ENCODE measurements at regions not wholly inside any gene's neighbourhood (a gene's known extent, or its start where the extent isn't known, plus 50 kb on each side); places are given as distances from the start of the nearest gene placed in this dataset.
"Not testable (repeated sequence)": the region's sequence is repeated elsewhere in the genome, so short reads cannot be mapped to it uniquely, and the experiment has no call there.

GRCh38 chr2:136314240-136314639 is 196.3 kb upstream of the CXCR4 start:
- H3K9me3 ChIP-seq (ENCODE audit: low read length), result no peaks in the 10 kb centered on the region
- no peaks in the 10 kb centered on the region for H3K9me2 ChIP-seq (ENCODE audit: low read depth, low read length)
- no peak overlapping the region for H3K4me3 ChIP-seq (ENCODE audit: low read depth, low read length, poor library complexity, severe bottlenecking)
- H3K27me3 ChIP-seq (ENCODE audit: insufficient read depth, low read length), result no peaks in the 10 kb centered on the region
- no peak overlapping the region for H3K9ac ChIP-seq (ENCODE audit: low read length)
- H3K4me1 ChIP-seq (ENCODE audit: insufficient read depth, low read length, severe bottlenecking), result peaks cover 22% of the 10 kb centered on the region
- H3K36me3 ChIP-seq (ENCODE audit: insufficient read depth, low read length), result no peaks in the 10 kb centered on the region
- H2AFZ ChIP-seq (ENCODE audit: low read length), result no peak overlapping the region
- H3K4me2 ChIP-seq (ENCODE audit: low read length), result no peak overlapping the region
- no peak overlapping the region for H3K27ac ChIP-seq (ENCODE audit: low read depth, low read length, poor library complexity, severe bottlenecking)
- H3F3A ChIP-seq (ENCODE audit: insufficient read depth, low read length), result no peaks in the 10 kb centered on the region
- no peaks in the 10 kb centered on the region for H4K20me1 ChIP-seq (ENCODE audit: insufficient read depth, low read length)
- no peaks in the 10 kb centered on the region for H3K79me2 ChIP-seq (ENCODE audit: insufficient read depth, low read length)
- TF ChIP-seq EZH2 (IDR thresholded peaks at IDR 0.05; ENCODE audit: borderline replicate concordance, low read length), result no peak

GRCh38 chr2:136312568-136312967 is 194.6 kb upstream of the CXCR4 start:
- H3K4me2 ChIP-seq (ENCODE audit: low read length), result not testable (repeated sequence)

GRCh38 chr2:136310797-136311603 is 193.1 kb upstream of the CXCR4 start:
- peak overlapping the region; percentile 20; the same call in 1 of the 2 replicates for H2AFZ ChIP-seq (ENCODE audit: low read length)
- H3K9me2 ChIP-seq (ENCODE audit: low read depth, low read length), result no peaks in the 10 kb centered on the region
- no peaks in the 10 kb centered on the region for H4K20me1 ChIP-seq (ENCODE audit: insufficient read depth, low read length)
- peaks cover 17% of the 10 kb centered on the region for H3K4me1 ChIP-seq (ENCODE audit: insufficient read depth, low read length, severe bottlenecking)
- no peaks in the 10 kb centered on the region for H3K9me3 ChIP-seq (ENCODE audit: low read length)
- peak overlapping the region; percentile 43; the same call in 1 of the 2 replicates for H3K4me2 ChIP-seq (ENCODE audit: low read length)
- H3K36me3 ChIP-seq (ENCODE audit: insufficient read depth, low read length), result no peaks in the 10 kb centered on the region
- H3K9ac ChIP-seq (ENCODE audit: low read length), result peak overlapping the region; percentile 7; the same call in 1 of the 2 replicates
- no peak for TF ChIP-seq CTCF (IDR thresholded peaks at IDR 0.05; ENCODE audit: low read length)
- no peak for TF ChIP-seq EZH2 (IDR thresholded peaks at IDR 0.05; ENCODE audit: borderline replicate concordance, low read length)
- peak overlapping the region; percentile 25 for H3K27ac ChIP-seq (ENCODE audit: low read depth, low read length, poor library complexity, severe bottlenecking)
- no peaks in the 10 kb centered on the region for H3F3A ChIP-seq (ENCODE audit: insufficient read depth, low read length)
- no peak overlapping the region for H3K4me3 ChIP-seq (ENCODE audit: low read depth, low read length, poor library complexity, severe bottlenecking)
- H3K27me3 ChIP-seq (ENCODE audit: insufficient read depth, low read length), result no peaks in the 10 kb centered on the region
- H3K79me2 ChIP-seq (ENCODE audit: insufficient read depth, low read length), result no peaks in the 10 kb centered on the region

More at GRCh38 chr2:136312568-136312967, 194.6 kb upstream of the CXCR4 start:
- H3F3A ChIP-seq (ENCODE audit: insufficient read depth, low read length); H3K79me2 ChIP-seq (ENCODE audit: insufficient read depth, low read length); H3K9ac ChIP-seq (ENCODE audit: low read length); H3K4me3 ChIP-seq (ENCODE audit: low read depth, low read length, poor library complexity, severe bottlenecking); H3K27me3 ChIP-seq (ENCODE audit: insufficient read depth, low read length); H3K9me2 ChIP-seq (ENCODE audit: low read depth, low read length); H3K9me3 ChIP-seq (ENCODE audit: low read length); H3K36me3 ChIP-seq (ENCODE audit: insufficient read depth, low read length); H2AFZ ChIP-seq (ENCODE audit: low read length); H4K20me1 ChIP-seq (ENCODE audit: insufficient read depth, low read length); H3K27ac ChIP-seq (ENCODE audit: low read depth, low read length, poor library complexity, severe bottlenecking): not testable (repeated sequence)
- peaks cover 17% of the 10 kb centered on the region for H3K4me1 ChIP-seq (ENCODE audit: insufficient read depth, low read length, severe bottlenecking)

- no peaks in the 10 kb centered on the region for H4K20me1 ChIP-seq (ENCODE audit: insufficient read depth, low read length)
- no peaks in the 10 kb centered on the region for H3F3A ChIP-seq (ENCODE audit: insufficient read depth, low read length)
- no peaks in the 10 kb centered on the region for H3K79me2 ChIP-seq (ENCODE audit: insufficient read depth, low read length)
- H3K27me3 ChIP-seq (ENCODE audit: insufficient read depth, low read length), result no peaks in the 10 kb centered on the region
- H2AFZ ChIP-seq (ENCODE audit: low read length), result 0 out of 2 replicates have a peak overlapping the region, but pooled peaks have one; percentile 57
- H3K27ac ChIP-seq (ENCODE audit: low read depth, low read length, poor library complexity, severe bottlenecking), result peak overlapping the region; percentile 25
- H3K4me1 ChIP-seq (ENCODE audit: insufficient read depth, low read length, severe bottlenecking), result peaks cover 26% of the 10 kb centered on the region
- no peak for TF ChIP-seq EZH2 (IDR thresholded peaks at IDR 0.05; ENCODE audit: borderline replicate concordance, low read length)
- TF ChIP-seq CTCF (IDR thresholded peaks at IDR 0.05; ENCODE audit: low read length), result no peak
- no peaks in the 10 kb centered on the region for H3K9me3 ChIP-seq (ENCODE audit: low read length)
- H3K4me3 ChIP-seq (ENCODE audit: low read depth, low read length, poor library complexity, severe bottlenecking), result no peak overlapping the region
- peak overlapping the region; percentile 43; the same call in 1 of the 2 replicates for H3K4me2 ChIP-seq (ENCODE audit: low read length)
- H3K9ac ChIP-seq (ENCODE audit: low read length), result peak overlapping the region; percentile 7; the same call in 1 of the 2 replicates
- no peaks in the 10 kb centered on the region for H3K36me3 ChIP-seq (ENCODE audit: insufficient read depth, low read length)
- no peaks in the 10 kb centered on the region for H3K9me2 ChIP-seq (ENCODE audit: low read depth, low read length)
Observed at GRCh38 chr2:136310005-136310495, 192.1 kb upstream of the CXCR4 start.
